Endothelial cell (in vitro differentiated cells): ENCODE measurements at regions not wholly inside any gene's neighbourhood (a gene's known extent, or its start where the extent isn't known, plus 50 kb on each side); places are given as distances from the start of the nearest gene placed in this dataset.

Experiments
- DNase-seq: peaks from one replicate; pipeline ENCODE4 v3.0.0; 2021; ENCODE audit warnings: low spot score
- H3K27ac Mint-ChIP-seq: one replicate; pipeline ENCODE4 v1.8.0; 2021; ENCODE audit warnings: mixed read lengths, inconsistent platforms; ENCODE audit not compliant: unreplicated experiment
- H3K27me3 Mint-ChIP-seq: one replicate; pipeline ENCODE4 v1.8.0; 2021; ENCODE audit warnings: mild to moderate bottlenecking, moderate library complexity, mixed read lengths, inconsistent platforms; ENCODE audit not compliant: unreplicated experiment
- H3K36me3 Mint-ChIP-seq: one replicate; pipeline ENCODE4 v1.8.0; 2021; ENCODE audit warnings: mild to moderate bottlenecking, low read depth, mixed read lengths, inconsistent platforms; ENCODE audit not compliant: unreplicated experiment
- H3K4me1 Mint-ChIP-seq: one replicate; pipeline ENCODE4 v1.8.0; 2021; ENCODE audit warnings: mild to moderate bottlenecking, mixed read lengths, inconsistent platforms; ENCODE audit not compliant: unreplicated experiment
- H3K4me3 Mint-ChIP-seq: one replicate; pipeline ENCODE4 v1.8.0; 2021; ENCODE audit warnings: mild to moderate bottlenecking, mixed read lengths, inconsistent platforms; ENCODE audit not compliant: unreplicated experiment
- H3K9me3 Mint-ChIP-seq: one replicate; pipeline ENCODE4 v1.8.0; 2021; ENCODE audit warnings: mixed read lengths, inconsistent platforms; ENCODE audit not compliant: unreplicated experiment
- CTCF ChIP-seq: fragments of 200-600 bp; sonication (generic); IDR thresholded peaks from one replicate; pipeline ENCODE4 v1.5.0; 2021; ENCODE audit warnings: antibody characterized with exemption; ENCODE audit not compliant: unreplicated experiment

DNA sequence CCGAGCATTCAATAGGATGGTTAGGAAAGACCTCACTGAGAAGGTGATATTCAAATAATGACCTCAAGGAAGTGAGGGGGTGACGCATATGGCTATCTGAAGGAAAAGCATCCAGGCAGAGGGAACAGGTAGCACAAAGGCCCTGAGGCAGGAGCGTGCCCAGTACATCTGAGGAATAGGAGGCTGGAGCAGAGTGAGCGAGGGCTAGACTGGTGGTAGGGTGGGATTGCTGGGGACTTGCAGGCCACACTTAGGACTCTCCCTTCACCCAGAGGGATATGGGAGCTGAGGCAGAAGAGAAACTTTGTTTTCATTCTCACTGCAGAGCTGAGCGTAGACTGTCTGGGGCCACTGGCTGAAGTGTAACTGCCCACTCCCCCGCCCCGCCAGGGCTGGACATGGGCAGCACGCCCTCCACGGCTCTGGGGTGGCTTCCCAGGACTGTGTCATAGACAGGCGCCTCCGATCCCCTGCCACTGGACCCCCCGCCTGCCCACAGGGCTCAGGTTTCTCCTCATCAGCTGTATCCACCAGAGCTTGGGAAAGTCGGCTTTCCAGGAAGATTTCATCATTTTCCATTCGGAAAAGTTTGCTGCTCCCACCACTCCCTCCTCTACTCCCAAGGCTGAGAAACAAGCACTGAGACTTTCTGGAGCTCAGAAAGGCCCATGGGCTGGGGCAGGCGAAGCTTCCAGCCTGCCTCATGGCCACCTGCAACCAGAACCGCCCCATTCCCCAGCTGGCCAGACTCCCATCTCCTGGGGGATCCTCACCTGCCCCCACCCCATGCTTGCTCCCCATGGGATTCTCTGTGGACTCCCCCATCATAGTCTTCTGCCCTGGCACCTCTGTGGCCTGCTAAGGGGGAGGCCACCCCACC lies 142.6 kb downstream of the MRPL14 start:
- Mint-ChIP-seq H3K36me3 (no peaks in the 10 kb centered on the region), H3K4me1 (no peaks in the 10 kb centered on the region)
- TF ChIP-seq CTCF, result no peak

DNA sequence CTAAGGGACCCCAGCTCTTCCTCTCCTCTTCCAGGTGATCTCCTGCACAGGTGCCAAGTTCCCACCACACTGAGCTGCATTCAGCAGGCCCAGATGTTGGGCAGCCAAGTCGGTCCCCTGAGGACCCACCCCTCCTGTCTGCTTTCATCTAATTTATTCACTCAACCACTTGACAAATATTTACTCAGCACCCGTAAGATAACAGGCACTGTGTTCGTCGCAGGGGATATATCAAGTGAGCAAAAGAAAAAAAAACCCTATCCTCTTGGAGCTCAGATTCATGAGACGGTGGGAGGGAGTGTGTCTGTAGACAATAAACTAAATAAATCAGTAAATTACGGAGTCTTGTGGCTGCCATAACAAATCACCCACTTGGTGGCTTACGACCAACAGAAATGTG lies 143.6 kb downstream of the MRPL14 start:
- no peaks in the 10 kb centered on the region for H3K4me1 Mint-ChIP-seq
- no peak overlapping the region for H3K27ac Mint-ChIP-seq
- TF ChIP-seq CTCF, result no peak
- no peak for DNase-seq
- no peak overlapping the region for H3K4me3 Mint-ChIP-seq
- no peaks in the 10 kb centered on the region for H3K9me3 Mint-ChIP-seq
- no peaks in the 10 kb centered on the region for H3K27me3 Mint-ChIP-seq
- H3K36me3 Mint-ChIP-seq, result no peaks in the 10 kb centered on the region

More for the DNA sequence above, 142.6 kb downstream of the MRPL14 start:
- H3K27ac Mint-ChIP-seq, result no peak overlapping the region
- no peak overlapping the region for H3K4me3 Mint-ChIP-seq
- H3K27me3 Mint-ChIP-seq, result no peaks in the 10 kb centered on the region
- DNase-seq, result no peak
- H3K9me3 Mint-ChIP-seq, result no peaks in the 10 kb centered on the region

DNA sequence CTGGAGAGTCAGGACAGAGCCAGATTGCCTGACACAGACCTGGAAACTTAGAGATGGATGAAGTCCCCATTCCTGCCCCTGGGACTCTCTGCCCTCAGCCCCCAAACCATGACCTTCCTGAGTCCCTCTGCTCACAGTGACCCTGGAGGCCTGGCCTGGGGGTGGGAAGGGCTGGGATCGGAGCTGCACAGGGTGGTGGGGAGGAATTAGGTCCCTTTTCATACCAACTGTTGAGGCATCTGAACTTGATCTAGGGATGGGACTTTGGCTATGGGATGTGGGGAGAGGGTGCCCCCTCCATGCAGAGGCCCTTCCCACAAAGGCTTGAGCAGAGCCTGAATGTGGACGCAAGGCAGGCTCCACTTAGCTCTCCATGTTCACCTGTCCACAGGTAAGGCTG lies 144.1 kb downstream of the MRPL14 start:
- DNase-seq, result no peak
- Mint-ChIP-seq H3K27ac (no peak overlapping the region), H3K9me3 (no peaks in the 10 kb centered on the region), H3K36me3 (no peaks in the 10 kb centered on the region), H3K4me1 (no peaks in the 10 kb centered on the region), H3K27me3 (no peaks in the 10 kb centered on the region), H3K4me3 (no peak overlapping the region)
- no peak for TF ChIP-seq CTCF

DNA sequence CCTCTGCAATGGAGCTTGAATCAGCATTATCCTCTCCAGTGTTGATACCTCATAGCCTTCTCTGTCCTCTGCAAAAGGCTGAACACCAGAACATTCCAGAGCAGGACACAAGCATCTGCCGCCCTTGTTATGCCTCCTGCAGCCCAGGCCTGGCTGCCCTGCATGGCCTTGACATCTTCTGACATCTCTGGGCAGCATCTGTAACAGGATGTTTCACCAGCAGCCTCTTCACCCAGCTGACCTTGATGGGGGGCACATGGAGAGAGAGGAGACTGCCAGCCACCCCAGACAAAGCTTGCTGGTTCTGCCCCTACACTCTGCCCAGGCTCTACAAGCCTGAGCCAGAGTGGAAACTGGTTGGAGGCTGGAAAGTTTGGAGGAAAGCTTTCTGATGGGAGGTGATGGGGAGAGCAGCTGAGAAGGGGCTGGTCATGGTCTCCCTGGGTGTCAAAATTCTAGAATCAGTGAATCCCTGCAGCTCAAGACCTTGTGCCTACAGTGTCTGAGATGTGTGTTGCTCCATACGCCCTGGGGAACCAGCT lies 145.1 kb downstream of the MRPL14 start:
- H3K9me3 Mint-ChIP-seq, result no peaks in the 10 kb centered on the region
- no peak overlapping the region for H3K27ac Mint-ChIP-seq
- no peaks in the 10 kb centered on the region for H3K4me1 Mint-ChIP-seq
- no peak for DNase-seq
- TF ChIP-seq CTCF, result no peak
- H3K27me3 Mint-ChIP-seq, result peaks cover 1% of the 10 kb centered on the region
- no peak overlapping the region for H3K4me3 Mint-ChIP-seq
- no peaks in the 10 kb centered on the region for H3K36me3 Mint-ChIP-seq

DNA sequence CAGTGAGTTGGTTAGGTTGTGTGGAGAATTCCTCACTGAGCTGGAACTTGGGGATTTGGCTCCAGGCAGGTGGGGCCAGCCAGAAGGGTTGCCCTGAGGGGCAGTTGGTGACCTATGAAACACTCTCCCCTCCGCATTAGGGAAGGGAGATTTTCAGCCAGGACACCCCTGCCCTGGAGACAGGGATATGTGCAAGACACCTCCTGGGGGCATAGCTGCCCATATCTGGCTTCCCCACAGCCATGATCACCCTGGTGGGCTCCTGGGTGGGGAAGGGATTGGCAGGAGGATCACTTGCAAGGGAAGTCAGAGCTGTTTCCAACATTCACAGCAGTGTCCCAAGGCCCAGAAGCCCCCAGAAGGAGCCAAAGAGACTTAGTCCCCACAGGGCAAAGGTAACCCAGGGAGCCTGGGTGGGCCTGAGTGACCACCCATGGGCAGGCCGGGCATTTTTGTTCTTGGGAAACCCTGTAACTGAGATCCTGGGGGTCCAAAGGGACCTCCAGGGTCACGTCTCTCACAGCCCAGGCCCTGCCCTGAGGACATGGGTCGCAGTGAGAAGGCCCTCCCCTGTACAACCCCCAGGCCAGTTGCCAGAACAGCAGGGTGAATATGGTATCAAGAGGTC lies 145.8 kb downstream of the MRPL14 start:
- no peak for DNase-seq
- H3K4me1 Mint-ChIP-seq, result no peaks in the 10 kb centered on the region
- no peaks in the 10 kb centered on the region for H3K36me3 Mint-ChIP-seq
- no peaks in the 10 kb centered on the region for H3K9me3 Mint-ChIP-seq
- TF ChIP-seq CTCF, result no peak
- H3K27me3 Mint-ChIP-seq, result peaks cover 1% of the 10 kb centered on the region
- H3K4me3 Mint-ChIP-seq, result no peak overlapping the region
- no peak overlapping the region for H3K27ac Mint-ChIP-seq
